ENCODE measurements at regions not wholly inside any gene's neighbourhood (a gene's known extent, or its start where the extent isn't known, plus 50 kb on each side); places are given as distances from the start of the nearest gene placed in this dataset.

DNA sequence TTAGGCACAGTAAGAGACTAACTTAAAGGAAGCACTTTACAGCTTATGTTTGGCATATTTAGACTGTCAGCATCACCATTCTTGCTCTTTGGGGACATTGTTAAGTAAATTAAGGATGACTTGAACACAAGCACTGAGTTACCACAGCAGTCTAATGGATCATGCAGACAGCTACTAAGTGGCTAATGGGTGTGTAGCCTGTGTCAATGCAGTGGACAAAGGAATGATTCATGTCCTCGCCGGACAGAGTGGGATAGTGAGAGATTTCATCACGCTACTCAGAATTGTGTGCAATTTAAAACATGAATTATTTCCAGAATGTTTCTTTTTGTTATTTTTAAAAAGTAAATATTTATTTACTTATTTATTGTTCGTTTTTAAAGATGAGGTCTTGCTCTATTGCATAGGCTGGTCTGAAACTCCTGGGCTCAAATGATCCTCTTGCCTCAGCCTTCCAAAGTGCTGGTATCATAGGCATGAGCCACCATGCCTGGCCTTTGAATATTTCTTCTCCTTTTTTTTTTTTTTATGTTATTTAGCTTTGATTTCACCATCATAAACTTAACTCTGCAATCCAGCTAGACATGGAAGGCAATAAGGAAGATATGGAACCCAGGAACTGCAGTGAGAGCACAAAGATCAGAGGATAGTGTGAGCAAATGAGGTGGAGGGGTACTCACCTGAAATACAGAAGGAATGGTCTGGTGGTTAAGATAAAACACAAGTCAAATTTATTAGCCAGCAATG, 53.0 kb upstream of the KLF4 start:
- no peak overlapping the region for H3K4me3 ChIP-seq (replicated peaks in 1 of 3; ENCODE audit: insufficient read depth in 1 of 3, low read depth in 1 of 3, low read length in 3 of 3)
- no peak overlapping the region for H3K27ac ChIP-seq (ENCODE audit: insufficient read depth, low read depth, low read length)
- H3K36me3 ChIP-seq (ENCODE audit: control insufficient read depth in 2 of 2, extremely low read depth in 1 of 2, insufficient read depth in 2 of 2, low read length in 2 of 2), result no peaks in the 10 kb centered on the region
- DNase-seq (ENCODE audit: low read depth, low spot score) (no peak), FAIRE-seq (no peak)
- H3K27me3 ChIP-seq (ENCODE audit: control insufficient read depth in 2 of 2, insufficient read depth in 2 of 2, low read length in 2 of 2), result no peaks in the 10 kb centered on the region
- no peak overlapping the region for H3K9ac ChIP-seq (replicated peaks; ENCODE audit: extremely low read depth, insufficient read depth, low read length)
- no peak overlapping the region for H2AFZ ChIP-seq (ENCODE audit: low read depth, low read length)
- no peaks in the 10 kb centered on the region for H4K20me1 ChIP-seq (replicated peaks; ENCODE audit: control insufficient read depth, extremely low read depth, insufficient read depth, low read length)
- POLR2A ChIA-PET, result no interaction called here
- H3K79me2 ChIP-seq (ENCODE audit: control insufficient read depth, insufficient read depth, low read length), result no peaks in the 10 kb centered on the region
- no peak for TF ChIP-seq FOS (IDR thresholded peaks at IDR 0.05; ENCODE audit: borderline replicate concordance, insufficient read depth, low read length)
- TF ChIP-seq MYC (IDR thresholded peaks at IDR 0.05; ENCODE audit: low read depth, low read length), result no peak
- H3K4me1 ChIP-seq (ENCODE audit: control insufficient read depth, extremely low read depth, insufficient read depth, low read length), result no peaks in the 10 kb centered on the region
- no peaks in the 10 kb centered on the region for H3K9me1 ChIP-seq (replicated peaks; ENCODE audit: control insufficient read depth, extremely low read depth, insufficient read depth, low read length)
- H3K4me2 ChIP-seq (ENCODE audit: insufficient read depth, low read length), result no peak overlapping the region
- intact Hi-C loops (cut with micrococcal nuclease) (no loop called here), dilution Hi-C loops (cut with MboI; ENCODE audit: extremely low pct_ligation_motif_present, low sequenced_read_pairs) (no loop called here)
- no TSS peak for BruUV-seq (replicated peaks)
- CTCF ChIA-PET, result interaction anchor here (0.6 kb wide), 1 partner anchor 848 kb away, joined by 3 read pairs; no protein-coding TSS in a partner anchor
- H3K9me3 ChIP-seq (replicated peaks; ENCODE audit: control insufficient read depth, insufficient read depth, low read length), result no peaks in the 10 kb centered on the region

DNA sequence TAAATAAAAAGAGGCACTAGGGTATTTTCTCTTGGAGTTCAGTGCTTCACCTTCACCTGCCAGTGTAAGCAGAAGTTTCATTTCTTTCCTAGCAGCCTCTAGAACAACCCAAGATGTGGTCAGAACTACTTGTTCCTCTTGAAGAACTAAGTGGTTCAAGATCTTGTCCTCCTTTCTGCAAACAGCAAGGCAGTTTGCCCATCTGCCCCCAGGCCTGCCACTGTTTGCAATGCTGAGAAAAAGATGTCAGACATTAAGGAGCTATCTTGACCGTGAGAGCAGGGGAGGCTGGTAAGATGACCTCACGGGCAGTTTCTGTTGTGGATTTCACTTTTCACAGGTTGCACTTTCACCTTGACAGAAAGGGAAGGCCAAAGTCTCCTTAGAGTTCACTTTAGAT, 52.0 kb upstream of the KLF4 start:
- Histone ChIP-seq H3K9ac (replicated peaks; ENCODE audit: extremely low read depth, insufficient read depth, low read length) (no peak overlapping the region), H3K36me3 (ENCODE audit: control insufficient read depth in 2 of 2, extremely low read depth in 1 of 2, insufficient read depth in 2 of 2, low read length in 2 of 2) (no peaks in the 10 kb centered on the region), H3K79me2 (ENCODE audit: control insufficient read depth, insufficient read depth, low read length) (no peaks in the 10 kb centered on the region), H3K4me3 (replicated peaks in 1 of 3; ENCODE audit: insufficient read depth in 1 of 3, low read depth in 1 of 3, low read length in 3 of 3) (no peak overlapping the region), H2AFZ (ENCODE audit: low read depth, low read length) (no peak overlapping the region), H4K20me1 (replicated peaks; ENCODE audit: control insufficient read depth, extremely low read depth, insufficient read depth, low read length) (no peaks in the 10 kb centered on the region), H3K4me2 (ENCODE audit: insufficient read depth, low read length) (no peak overlapping the region), H3K4me1 (ENCODE audit: control insufficient read depth, extremely low read depth, insufficient read depth, low read length) (no peaks in the 10 kb centered on the region), H3K9me1 (replicated peaks; ENCODE audit: control insufficient read depth, extremely low read depth, insufficient read depth, low read length) (no peaks in the 10 kb centered on the region), H3K27ac (ENCODE audit: insufficient read depth, low read depth, low read length) (no peak overlapping the region), H3K9me3 (replicated peaks; ENCODE audit: control insufficient read depth, insufficient read depth, low read length) (no peaks in the 10 kb centered on the region), H3K27me3 (ENCODE audit: control insufficient read depth in 2 of 2, insufficient read depth in 2 of 2, low read length in 2 of 2) (no peaks in the 10 kb centered on the region)
- TF ChIP-seq GATA2 (IDR thresholded peaks at IDR 0.05; ENCODE audit: insufficient read depth, insufficient read length, low read depth, low read length), result no peak
- no peak for TF ChIP-seq FOS (IDR thresholded peaks at IDR 0.05; ENCODE audit: borderline replicate concordance, insufficient read depth, low read length)
- no peak for TF ChIP-seq POLR2A (IDR thresholded peaks at IDR 0.05; ENCODE audit: low read depth, low read length)
- no peak for TF ChIP-seq EZH2 (IDR thresholded peaks at IDR 0.05; ENCODE audit: borderline replicate concordance, low read depth, low read length, severe bottlenecking)
- no peak for TF ChIP-seq JUN (IDR thresholded peaks at IDR 0.05; ENCODE audit: borderline replicate concordance, insufficient read depth, insufficient read length, low read depth)
- TF ChIP-seq, protein P1, sequence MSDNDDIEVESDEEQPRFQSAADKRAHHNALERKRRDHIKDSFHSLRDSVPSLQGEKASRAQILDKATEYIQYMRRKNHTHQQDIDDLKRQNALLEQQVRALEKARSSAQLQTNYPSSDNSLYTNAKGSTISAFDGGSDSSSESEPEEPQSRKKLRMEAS (IDR thresholded peaks at IDR 0.05; ENCODE audit: insufficient read depth, insufficient read length), result no peak
- no peak for TF ChIP-seq POLR2AphosphoS5 (IDR thresholded peaks at IDR 0.05; ENCODE audit: insufficient read depth, low read depth, low read length)
- TF ChIP-seq, protein P2, sequence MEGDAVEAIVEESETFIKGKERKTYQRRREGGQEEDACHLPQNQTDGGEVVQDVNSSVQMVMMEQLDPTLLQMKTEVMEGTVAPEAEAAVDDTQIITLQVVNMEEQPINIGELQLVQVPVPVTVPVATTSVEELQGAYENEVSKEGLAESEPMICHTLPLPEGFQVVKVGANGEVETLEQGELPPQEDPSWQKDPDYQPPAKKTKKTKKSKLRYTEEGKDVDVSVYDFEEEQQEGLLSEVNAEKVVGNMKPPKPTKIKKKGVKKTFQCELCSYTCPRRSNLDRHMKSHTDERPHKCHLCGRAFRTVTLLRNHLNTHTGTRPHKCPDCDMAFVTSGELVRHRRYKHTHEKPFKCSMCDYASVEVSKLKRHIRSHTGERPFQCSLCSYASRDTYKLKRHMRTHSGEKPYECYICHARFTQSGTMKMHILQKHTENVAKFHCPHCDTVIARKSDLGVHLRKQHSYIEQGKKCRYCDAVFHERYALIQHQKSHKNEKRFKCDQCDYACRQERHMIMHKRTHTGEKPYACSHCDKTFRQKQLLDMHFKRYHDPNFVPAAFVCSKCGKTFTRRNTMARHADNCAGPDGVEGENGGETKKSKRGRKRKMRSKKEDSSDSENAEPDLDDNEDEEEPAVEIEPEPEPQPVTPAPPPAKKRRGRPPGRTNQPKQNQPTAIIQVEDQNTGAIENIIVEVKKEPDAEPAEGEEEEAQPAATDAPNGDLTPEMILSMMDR (IDR thresholded peaks at IDR 0.05; ENCODE audit: extremely low read depth in 1 of 2, insufficient read depth in 1 of 2, low read depth in 1 of 2, low read length in 2 of 2), result no peak
- no peak for TF ChIP-seq MYC (IDR thresholded peaks at IDR 0.05; ENCODE audit: low read depth, low read length)
- dilution Hi-C loops (cut with MboI; ENCODE audit: extremely low pct_ligation_motif_present, low sequenced_read_pairs) (no loop called here), intact Hi-C loops (cut with micrococcal nuclease) (no loop called here)
- DNase-seq (ENCODE audit: low read depth, low spot score) (no peak), FAIRE-seq (no peak)
- CTCF ChIA-PET, result no interaction called here
- no TSS peak for BruUV-seq (replicated peaks)
- POLR2A ChIA-PET, result no interaction called here

Data from endothelial cell of umbilical vein (primary cell).